ENCODE measurements at regions not wholly inside any gene's neighbourhood (a gene's known extent, or its start where the extent isn't known, plus 50 kb on each side); places are given as distances from the start of the nearest gene placed in this dataset.

GRCh38 chr4:3648731-3649130, 116.5 kb upstream of the LRPAP1 start:
- TF ChIP-seq CTCF (IDR thresholded peaks at IDR 0.05) (no peak), POLR2A (IDR thresholded peaks at IDR 0.05) (no peak)
